Activated naive CD4-positive, alpha-beta T cell treated with anti-CD3 and anti-CD28 coated beads, Interleukin-2, amount 50 U/mL, for 72 hours (primary cell): ENCODE measurements at regions not wholly inside any gene's neighbourhood (a gene's known extent, or its start where the extent isn't known, plus 50 kb on each side); places are given as distances from the start of the nearest gene placed in this dataset.

Experiments used
- ATAC-seq, 2 donors: fragments of 150-1000 bp; cut with Tn5 transposase; 2 replicates each; pipeline ENCODE4 v1.10.0; 2021; ENCODE audit warnings: mild to moderate bottlenecking in 2 of 2, moderate library complexity in 2 of 2
- DNase-seq, 2 donors: peaks; one replicate each; pipeline ENCODE4 v3.0.0; 2021 to 2022; ENCODE audit warnings: low spot score in 2 of 2
- H3K27ac Mint-ChIP-seq, 2 donors: one replicate each; pipeline ENCODE4 v1.8.0; 2022; ENCODE audit warnings: mild to moderate bottlenecking in 2 of 2, mixed read lengths in 2 of 2
- H3K36me3 Mint-ChIP-seq, 2 donors: one replicate each; pipeline ENCODE4 v1.8.0; 2022; ENCODE audit warnings: mixed read lengths in 2 of 2
- H3K9me3 Mint-ChIP-seq, 2 donors: one replicate each; pipeline ENCODE4 v1.8.0; 2022; ENCODE audit warnings: mixed read lengths in 2 of 2

DNA sequence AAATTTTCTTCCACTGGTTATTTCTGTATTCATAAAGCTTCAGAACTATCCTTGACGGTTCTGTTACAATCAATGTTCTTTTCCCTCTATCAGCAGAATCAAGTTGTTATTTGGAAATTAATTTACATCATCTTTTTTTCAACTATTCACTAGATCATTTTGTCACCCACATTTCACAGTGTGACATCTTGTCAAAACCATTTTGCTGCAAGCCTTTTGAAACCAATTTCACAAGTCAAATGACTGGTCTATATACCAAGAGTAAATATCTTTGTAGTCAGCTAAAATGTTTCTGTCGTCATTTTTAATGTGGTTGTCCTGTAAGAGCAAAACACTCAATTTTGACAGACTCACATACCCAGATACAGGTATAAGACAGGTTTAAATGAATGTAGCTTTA, 984.3 kb upstream of the TYRP1 start:
- Mint-ChIP-seq H3K9me3 (peaks cover 19 to 20% of the 10 kb centered on the region in 2 donors), H3K27ac (no peak overlapping the region), H3K36me3 (no peaks in the 10 kb centered on the region)
- no peak for DNase-seq
- no peak for ATAC-seq

DNA sequence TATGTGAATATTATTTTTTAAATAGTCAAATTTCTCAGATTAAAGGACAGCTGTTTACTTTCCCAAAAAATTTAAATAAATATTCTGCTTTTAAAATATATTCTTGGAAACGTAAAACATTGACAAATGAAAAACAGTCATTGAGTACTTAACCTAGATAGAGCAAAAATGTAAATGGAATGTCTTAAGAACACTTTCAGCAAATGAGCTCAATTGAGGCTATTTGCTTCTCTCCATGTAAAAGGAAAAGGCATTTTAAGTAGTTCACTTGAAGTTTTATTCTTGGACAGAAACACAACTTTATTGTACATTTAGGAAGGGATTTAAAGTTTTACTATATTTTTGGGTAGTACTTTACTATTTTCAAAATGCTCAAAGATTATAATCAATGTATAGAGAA, 983.6 kb upstream of the TYRP1 start:
- DNase-seq = no peak
- no peaks in the 10 kb centered on the region for H3K36me3 Mint-ChIP-seq

DNA sequence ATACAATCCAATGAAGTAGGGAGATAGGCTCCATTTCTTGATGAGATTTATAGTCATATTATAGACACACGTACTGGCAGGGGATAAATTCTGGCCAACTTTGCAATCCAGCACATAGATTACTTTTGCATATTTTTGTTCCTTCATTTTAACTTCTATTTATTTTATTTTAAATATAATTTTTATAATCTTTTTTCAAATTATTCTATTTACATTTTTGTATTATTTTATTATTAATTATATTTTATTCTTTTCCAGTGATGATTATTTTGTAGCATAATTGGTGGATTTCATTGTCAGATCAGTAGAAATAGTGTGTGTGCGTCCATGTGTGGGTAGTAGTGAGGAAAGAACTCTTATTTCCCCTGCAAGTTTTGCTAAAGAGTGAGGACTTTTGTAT, 980.1 kb upstream of the TYRP1 start:
- H3K9me3 Mint-ChIP-seq = peaks cover 13 to 19% of the 10 kb centered on the region in 2 donors
- DNase-seq (no peak), ATAC-seq (no peak)
- no peaks in the 10 kb centered on the region for H3K36me3 Mint-ChIP-seq
- no peak overlapping the region for H3K27ac Mint-ChIP-seq

More for the DNA sequence above, 983.6 kb upstream of the TYRP1 start:
- H3K9me3 Mint-ChIP-seq = peaks cover 18 to 19% of the 10 kb centered on the region in 2 donors
- no peak overlapping the region for H3K27ac Mint-ChIP-seq
- ATAC-seq = no peak

- DNase-seq (no peak), ATAC-seq (no peak)
- Mint-ChIP-seq H3K27ac (no peak overlapping the region), H3K36me3 (peaks cover 7 to 10% of the 10 kb centered on the region in 2 donors), H3K9me3 (peaks cover 24 to 46% of the 10 kb centered on the region in 2 donors)
Observed at GRCh38 chr9:11722957-11723356, 970.2 kb upstream of the TYRP1 start.

DNA sequence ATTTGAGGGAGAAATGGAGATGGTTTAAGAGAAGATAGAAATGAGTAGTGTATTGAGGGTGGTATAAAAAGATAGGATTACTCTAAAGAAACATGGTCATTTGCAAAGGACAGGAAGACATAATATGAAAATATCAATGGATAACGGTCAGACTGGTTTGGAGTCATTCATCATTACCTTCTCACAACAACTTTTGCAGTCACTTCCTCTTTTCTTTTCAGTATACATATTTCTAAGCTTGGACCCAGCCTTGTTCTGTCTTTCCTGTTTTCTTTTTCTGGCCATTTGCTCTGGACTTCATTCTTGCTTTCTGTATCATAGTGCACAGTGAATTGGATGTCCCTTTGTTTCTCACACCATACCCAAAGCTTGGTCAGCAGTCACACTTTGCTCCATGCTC, 966.5 kb upstream of the TYRP1 start:
- H3K27ac Mint-ChIP-seq = no peak overlapping the region

GRCh38 chr9:11735391-11735790, 957.8 kb upstream of the TYRP1 start:
- Mint-ChIP-seq H3K27ac (no peak overlapping the region), H3K9me3 (peaks cover 14 to 23% of the 10 kb centered on the region in 2 donors), H3K36me3 (no peaks in the 10 kb centered on the region)
- ATAC-seq (no peak), DNase-seq (no peak)

More for the DNA sequence above, 966.5 kb upstream of the TYRP1 start:
- H3K9me3 Mint-ChIP-seq = peaks cover 25 to 43% of the 10 kb centered on the region in 2 donors
- ATAC-seq (no peak), DNase-seq (no peak)
- peaks cover 4 to 6% of the 10 kb centered on the region in 2 donors for H3K36me3 Mint-ChIP-seq

DNA sequence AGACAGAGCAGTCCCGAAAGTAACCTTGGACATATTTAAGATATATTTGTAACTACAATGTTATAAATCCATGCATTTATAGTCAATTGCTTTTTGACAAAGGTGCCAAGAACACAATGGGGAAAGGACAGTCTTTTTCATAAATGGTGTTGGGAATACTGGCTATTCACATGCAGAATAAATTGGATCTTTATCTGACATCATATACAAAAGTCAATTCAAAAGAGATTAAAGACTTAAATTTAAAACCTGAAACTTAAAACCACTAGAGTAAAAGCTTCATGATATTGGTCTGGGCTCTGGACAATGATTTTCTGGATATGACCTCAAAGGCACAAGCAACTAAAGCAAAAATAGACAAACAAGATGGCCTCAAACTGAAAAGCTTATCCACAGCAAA, 950.7 kb upstream of the TYRP1 start:
- no peak for ATAC-seq
- Mint-ChIP-seq H3K36me3 (no peaks in the 10 kb centered on the region), H3K27ac (no peak overlapping the region), H3K9me3 (peaks cover 14 to 27% of the 10 kb centered on the region in 2 donors)
- no peak for DNase-seq

DNA sequence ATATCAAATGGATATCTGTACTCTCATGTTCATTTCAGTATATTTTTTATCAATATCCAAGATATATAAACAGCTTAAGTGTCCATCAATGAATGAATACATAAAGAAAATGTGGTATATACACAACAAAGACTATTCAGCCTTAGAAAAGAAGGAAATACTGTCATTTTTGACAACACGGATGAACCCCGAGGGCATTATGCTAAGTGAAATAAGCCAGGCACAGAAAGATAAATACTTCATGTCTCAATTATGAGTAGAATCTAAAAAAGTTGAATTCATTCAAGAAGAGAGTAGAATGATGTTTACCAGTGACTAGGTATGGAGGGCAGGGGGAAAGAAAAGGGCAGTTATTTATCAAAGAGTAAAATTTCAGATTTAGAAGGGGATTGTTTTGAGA, 949.8 kb upstream of the TYRP1 start:
- ATAC-seq (no peak), DNase-seq (no peak)
- no peak overlapping the region for H3K27ac Mint-ChIP-seq
- peaks cover 14 to 24% of the 10 kb centered on the region in 2 donors for H3K9me3 Mint-ChIP-seq
- no peaks in the 10 kb centered on the region for H3K36me3 Mint-ChIP-seq

DNA sequence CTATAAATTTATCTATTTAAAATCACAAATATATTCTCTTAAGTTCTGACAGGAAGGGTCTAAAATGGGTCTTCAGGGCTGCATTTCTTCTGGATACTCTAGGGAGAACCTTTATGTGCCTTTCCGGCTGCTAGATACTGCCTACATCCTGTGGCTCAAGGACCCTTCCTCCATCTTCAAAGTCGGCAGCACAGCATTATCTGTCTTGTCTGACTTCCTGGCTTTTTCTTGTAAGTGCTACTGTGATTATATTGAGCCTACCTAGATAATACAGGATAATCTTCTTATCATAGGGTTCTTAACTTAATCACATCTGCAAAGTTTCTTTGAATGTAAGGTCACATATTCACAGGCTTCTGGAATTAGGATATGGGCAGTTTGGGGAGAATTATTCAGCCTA, 943.8 kb upstream of the TYRP1 start:
- H3K36me3 Mint-ChIP-seq = no peaks in the 10 kb centered on the region
- peaks cover 20% of the 10 kb centered on the region in 2 donors for H3K9me3 Mint-ChIP-seq
- no peak for DNase-seq
- no peak overlapping the region for H3K27ac Mint-ChIP-seq
- no peak for ATAC-seq

DNA sequence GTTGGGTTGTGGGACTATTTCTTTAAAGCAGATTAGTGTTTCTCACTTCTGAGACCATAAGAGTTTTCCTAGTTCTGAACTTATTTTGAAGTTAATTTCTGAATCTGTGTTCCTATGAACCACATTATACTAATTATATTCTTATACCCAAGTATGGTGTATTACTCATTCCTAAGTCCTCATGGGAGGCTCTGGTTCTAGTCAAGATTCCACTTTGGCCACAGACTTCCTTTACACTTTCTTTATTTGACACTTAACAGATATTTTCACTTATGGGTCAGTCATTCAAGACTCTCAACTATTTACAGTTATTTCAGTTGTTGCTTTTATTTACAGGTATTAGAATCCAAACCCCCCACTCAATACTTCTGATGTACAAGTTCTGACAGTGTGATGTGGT, 937.2 kb upstream of the TYRP1 start:
- no peaks in the 10 kb centered on the region for H3K36me3 Mint-ChIP-seq
- no peak overlapping the region for H3K27ac Mint-ChIP-seq
- no peak for ATAC-seq
- peaks cover 6 to 12% of the 10 kb centered on the region in 2 donors for H3K9me3 Mint-ChIP-seq
- DNase-seq = no peak

DNA sequence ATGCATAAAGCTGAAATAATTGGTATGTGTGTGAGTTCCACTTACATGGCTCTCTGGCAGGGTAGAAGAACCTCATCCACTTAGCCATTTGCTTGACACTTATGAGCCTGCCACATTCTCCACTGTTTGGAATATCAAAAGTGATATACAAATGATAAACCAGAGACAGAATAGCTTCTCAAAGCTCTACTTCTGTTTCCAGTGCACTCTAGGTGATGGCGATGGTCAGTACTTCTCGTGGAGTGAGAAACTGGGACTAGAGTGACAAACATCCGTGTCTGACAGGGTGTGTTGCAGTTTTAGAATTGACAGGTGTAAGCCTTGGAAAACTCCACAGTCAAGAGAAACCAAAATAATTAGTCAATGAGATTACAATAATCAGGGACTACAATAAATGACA, 935.8 kb upstream of the TYRP1 start:
- Mint-ChIP-seq H3K9me3 (peaks cover 0 to 6% of the 10 kb centered on the region in 2 donors), H3K27ac (no peak overlapping the region), H3K36me3 (no peaks in the 10 kb centered on the region)
- ATAC-seq (no peak), DNase-seq (no peak)

- DNase-seq = no peak
- H3K9me3 Mint-ChIP-seq = peaks cover 0 to 6% of the 10 kb centered on the region in 2 donors
Observed at GRCh38 chr9:11758016-11758415, 935.2 kb upstream of the TYRP1 start.

GRCh38 chr9:11779971-11780370, 913.2 kb upstream of the TYRP1 start:
- Mint-ChIP-seq H3K36me3 (no peaks in the 10 kb centered on the region), H3K9me3 (peaks cover 26 to 28% of the 10 kb centered on the region in 2 donors), H3K27ac (no peak overlapping the region)
- DNase-seq (no peak), ATAC-seq (no peak)

More at GRCh38 chr9:11758016-11758415, 935.2 kb upstream of the TYRP1 start:
- no peak overlapping the region for H3K27ac Mint-ChIP-seq
- ATAC-seq = no peak
- no peaks in the 10 kb centered on the region for H3K36me3 Mint-ChIP-seq

- Mint-ChIP-seq H3K27ac (no peak overlapping the region), H3K9me3 (peaks cover 9 to 21% of the 10 kb centered on the region in 2 donors), H3K36me3 (peaks cover 0 to 4% of the 10 kb centered on the region in 2 donors)
- ATAC-seq (no peak), DNase-seq (no peak)
Observed at GRCh38 chr9:11792870-11793269, 900.3 kb upstream of the TYRP1 start.

DNA sequence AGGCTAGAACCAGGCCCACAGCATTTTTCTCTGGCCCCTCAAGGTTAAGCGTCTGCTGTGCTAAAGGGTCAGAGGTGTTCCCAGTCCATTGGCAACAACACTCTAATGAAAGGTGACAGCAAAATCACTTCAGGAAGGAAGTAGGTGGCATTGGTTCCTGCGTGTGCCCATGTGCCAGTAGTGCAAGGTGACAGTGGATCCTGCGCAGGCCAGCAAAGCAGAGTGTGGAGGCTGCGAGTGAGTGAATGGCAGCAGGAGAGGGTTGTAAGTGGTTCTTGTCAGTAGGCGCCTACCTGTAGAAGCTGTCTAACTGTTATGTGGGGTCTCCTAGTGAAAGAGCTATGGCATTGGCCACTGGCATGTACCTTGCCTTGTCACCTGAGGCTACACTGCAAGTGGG, 898.2 kb upstream of the TYRP1 start:
- no peak for DNase-seq
- H3K27ac Mint-ChIP-seq = no peak overlapping the region
- H3K36me3 Mint-ChIP-seq = peaks cover 0 to 4% of the 10 kb centered on the region in 2 donors
- ATAC-seq = no peak
- peaks cover 9 to 24% of the 10 kb centered on the region in 2 donors for H3K9me3 Mint-ChIP-seq

DNA sequence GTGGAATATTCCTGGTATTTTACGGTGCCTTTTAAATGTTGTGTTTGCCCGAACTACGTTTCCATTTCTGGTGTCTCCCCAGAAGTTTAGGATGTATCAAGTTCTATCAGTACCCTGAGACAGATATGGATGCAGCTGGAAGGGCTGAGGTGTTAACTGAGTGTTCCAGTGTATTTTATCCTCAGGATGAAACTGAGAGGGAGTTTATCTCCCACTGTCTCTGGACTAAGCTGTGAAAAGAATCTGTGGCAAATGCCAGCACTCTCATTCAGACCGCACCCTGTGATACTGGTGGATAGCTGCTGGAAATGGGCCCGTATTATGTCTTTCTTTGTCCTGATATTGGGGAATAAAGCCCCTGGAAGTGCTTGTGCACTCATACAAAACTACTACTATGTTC, 887.2 kb upstream of the TYRP1 start:
- no peak overlapping the region for H3K27ac Mint-ChIP-seq
- no peaks in the 10 kb centered on the region for H3K36me3 Mint-ChIP-seq
- no peak for ATAC-seq
- H3K9me3 Mint-ChIP-seq = peaks cover 11 to 17% of the 10 kb centered on the region in 2 donors
- DNase-seq = no peak

- no peak overlapping the region for H3K27ac Mint-ChIP-seq
- H3K9me3 Mint-ChIP-seq = peaks cover 3 to 4% of the 10 kb centered on the region in 2 donors
- no peaks in the 10 kb centered on the region for H3K36me3 Mint-ChIP-seq
- DNase-seq = no peak
- no peak for ATAC-seq
Observed at GRCh38 chr9:11821306-11821975, 871.7 kb upstream of the TYRP1 start.

GRCh38 chr9:11828201-11828600, 865.0 kb upstream of the TYRP1 start:
- ATAC-seq (no peak), DNase-seq (no peak)
- peaks cover 8 to 20% of the 10 kb centered on the region in 2 donors for H3K9me3 Mint-ChIP-seq
- H3K36me3 Mint-ChIP-seq = no peaks in the 10 kb centered on the region
- H3K27ac Mint-ChIP-seq = no peak overlapping the region
